HG03457 (cell line): ENCODE measurements at regions not wholly inside any gene's neighbourhood (a gene's known extent, or its start where the extent isn't known, plus 50 kb on each side); places are given as distances from the start of the nearest gene placed in this dataset.
"Not testable (repeated sequence)": the region's sequence is repeated elsewhere in the genome, so short reads cannot be mapped to it uniquely, and the experiment has no call there.

ENCODE experiments used
- ATAC-seq: cut with Tn5 transposase; IDR thresholded peaks from one replicate; pipeline ENCODE4 v1.9.1; 2021; ENCODE audit warnings: moderate number of reproducible peaks; ENCODE audit not compliant: unreplicated experiment

DNA sequence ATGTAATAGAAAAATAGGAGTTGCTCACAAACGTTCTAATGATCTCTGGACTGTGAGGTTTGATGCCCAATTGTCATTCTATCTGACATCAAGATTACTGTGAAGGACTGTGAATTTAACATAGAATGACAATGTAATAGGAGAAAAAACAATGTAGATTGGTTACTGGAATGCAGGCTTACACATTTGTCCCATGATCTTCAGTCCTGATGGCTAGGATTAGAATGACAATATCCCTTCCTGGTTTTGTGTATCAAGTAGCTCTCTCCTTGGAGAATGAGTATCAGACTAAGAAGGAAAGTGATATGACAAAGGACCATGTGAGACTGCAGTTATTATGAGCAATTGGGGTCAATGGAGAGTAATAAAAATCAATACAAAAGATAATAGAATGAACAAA, 862.2 kb upstream of the C9orf72 start:
- no peak for ATAC-seq

DNA sequence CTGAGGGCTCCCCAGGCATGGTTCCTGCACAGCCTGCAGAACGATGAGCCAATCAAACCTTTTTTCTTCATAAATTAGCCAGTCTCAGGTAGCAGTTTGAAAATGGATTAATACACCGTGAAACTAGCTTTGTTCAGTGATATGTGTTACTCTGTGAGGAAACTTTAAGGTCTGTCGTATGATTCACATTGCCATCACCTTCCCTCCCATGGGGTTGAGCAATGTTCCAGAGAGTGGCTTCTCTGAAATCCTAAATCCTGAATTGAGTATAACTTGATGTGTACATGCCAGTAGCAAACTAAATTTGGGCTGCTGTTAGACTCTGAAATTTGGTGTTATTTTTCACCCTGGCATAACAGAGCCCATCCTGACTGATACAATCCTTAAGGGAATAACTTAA, 866.4 kb upstream of the C9orf72 start:
- ATAC-seq = no peak

DNA sequence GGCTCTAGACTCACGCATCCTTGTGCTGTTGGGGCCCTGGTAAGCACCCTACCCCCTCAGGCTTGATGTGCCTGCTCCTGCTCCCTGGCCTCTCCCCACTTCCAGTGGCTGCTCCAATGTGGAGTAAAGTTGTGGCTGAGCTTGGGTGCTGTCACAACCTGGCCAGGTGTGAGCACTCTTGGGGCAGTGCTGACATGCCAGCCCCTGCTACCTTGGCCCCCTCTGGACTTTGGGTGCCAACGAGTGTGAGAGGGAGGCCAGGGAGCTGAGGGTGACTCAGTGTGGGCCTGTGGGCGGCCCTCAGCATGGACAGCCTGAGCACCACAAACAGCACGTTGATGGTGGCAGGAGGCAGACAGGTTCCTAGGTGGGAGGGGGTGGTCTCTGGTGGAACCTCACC, 870.2 kb upstream of the C9orf72 start:
- no peak for ATAC-seq

DNA sequence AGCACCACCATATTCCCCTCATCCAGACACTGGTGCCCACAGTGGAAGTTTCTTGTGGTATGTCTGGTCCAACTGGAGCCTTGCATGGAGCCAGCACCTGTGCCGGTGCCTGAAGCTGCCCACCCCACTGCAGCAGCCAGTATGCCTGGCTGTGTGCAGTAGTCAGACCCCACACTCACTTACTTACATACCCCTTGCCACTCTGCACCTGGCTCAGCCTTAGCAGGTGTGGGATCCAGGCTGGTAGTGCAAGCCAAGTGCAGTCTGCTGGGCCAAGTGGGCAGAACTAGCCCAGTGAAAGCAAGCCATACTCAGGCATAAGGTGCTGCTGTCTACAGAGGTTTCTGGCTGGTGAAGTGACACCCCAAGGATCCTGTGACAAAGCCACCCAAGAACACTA, 871.4 kb upstream of the C9orf72 start:
- ATAC-seq = no peak

DNA sequence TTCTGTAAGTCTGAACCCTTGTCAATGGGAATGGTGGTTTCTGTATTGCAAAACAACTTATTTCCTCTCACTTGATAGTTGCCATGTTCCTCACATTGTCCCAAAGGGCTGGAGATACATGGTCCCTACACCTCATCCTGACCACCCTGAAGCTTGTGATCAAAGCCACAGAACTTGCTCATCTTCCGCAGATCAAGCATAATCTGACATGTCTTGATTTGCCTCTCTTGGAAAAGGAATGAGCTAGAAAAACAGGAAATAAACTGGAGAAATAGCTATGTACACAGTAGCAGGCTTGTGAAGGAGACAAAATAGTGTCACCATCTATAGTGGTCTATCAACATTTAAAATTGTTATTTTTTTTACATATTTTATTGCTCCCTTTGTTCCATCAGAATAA, 871.9 kb upstream of the C9orf72 start:
- ATAC-seq = no peak

DNA sequence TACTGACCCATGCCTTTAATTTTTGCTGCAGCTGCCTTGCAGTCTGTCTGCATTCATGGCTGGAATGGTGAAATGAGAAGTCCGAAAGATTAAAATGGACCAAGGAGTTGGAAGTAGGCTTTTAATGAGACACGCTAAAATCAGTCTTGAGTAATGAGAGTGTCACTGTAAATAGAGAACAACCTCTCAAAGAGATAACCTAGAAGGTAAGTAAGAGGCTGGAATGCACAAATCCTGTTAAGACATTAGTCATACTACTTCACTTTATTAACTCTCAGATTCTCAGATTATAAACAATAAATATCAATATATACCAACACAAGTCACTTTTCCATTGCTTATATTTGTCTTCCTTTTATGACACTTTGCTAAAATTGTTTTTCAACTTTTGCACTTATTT, 880.6 kb upstream of the C9orf72 start:
- no peak for ATAC-seq

DNA sequence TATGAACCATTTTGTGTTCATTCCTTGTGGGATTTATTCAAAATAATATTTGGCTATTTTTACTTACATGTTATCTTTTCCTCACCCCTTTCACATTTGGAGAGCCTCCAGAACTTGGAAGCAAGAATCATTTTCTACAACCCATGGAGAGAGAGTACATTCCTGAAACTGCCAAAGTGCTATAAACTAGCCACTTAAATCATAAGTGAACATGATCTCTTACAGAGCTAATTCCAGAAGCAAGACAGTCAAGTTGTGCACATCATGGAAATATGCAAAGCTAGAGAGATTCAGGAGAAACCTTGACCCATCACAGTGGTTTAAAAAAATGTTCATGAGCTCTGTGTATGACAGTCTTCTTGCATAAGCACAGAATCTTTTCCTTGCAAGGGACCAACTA, 883.6 kb upstream of the C9orf72 start:
- ATAC-seq = no peak

DNA sequence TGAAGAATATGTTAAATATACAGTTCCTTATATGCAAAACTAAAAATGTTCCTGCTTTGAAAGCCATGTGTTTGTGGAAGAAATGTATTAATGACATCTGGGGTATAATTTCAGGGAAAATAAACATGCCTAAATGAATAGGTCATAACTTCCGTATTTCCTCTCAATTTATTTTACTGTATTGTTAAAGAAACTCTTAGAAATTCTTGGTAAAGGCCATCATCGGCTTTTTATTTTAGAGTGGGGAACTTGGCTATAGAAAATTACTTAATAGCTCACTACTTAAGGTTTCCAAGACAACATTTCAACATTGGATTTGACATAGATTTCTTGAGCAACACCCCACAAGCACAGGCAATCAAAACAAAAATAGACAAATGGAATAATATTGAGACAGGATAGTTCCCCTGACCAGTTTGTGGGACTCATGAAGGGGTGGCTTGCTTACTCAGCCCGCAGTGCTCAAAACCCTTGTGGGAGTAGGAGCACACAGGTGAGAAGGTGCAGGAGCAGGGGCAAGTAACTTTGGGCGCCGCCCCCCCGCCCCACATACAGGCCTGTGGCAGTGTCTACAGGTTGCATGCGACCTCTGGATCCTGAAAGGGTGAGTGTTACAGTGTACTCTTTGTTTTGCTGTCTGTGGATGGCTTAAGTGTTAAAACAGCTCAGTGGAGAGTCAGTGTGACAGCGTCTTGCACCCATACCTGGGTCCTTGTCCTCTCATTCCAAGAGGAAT, 891.4 kb upstream of the C9orf72 start:
- no peak for ATAC-seq

DNA sequence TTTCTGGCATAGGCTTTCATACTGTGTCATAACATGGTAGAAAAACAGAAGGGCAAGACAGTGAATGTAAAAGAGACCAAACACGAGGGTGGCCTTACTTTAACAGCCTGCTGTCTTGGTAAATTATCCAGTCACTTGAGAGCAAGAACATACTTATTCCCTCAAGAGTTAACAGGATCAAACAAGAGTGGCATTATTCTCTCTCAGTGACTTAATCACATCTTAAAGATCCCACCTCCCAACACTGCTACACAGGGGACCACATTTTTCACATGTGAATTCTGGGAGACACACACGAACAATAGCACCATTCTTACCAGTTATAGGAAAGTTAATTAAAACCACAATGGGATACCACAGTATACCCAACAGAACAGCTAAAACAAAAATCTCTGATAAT, 898.0 kb upstream of the C9orf72 start:
- no peak for ATAC-seq

DNA sequence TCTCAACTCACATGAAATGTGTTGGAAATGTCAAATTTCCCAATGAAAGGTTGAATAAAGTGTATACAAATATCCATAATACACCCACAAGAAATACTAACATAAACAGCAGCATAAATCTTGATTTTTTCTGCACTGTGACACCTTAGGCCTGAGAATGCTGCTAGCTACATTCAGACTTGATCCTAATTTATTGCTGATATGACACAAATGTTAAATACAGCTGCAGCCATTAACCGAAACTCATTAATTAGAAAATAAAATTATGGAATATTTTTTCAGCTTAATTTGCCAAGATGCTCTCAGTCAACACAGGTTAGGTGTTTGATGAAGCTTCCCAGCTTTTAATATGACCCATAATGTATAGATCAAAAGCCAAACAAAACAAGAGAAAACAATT, 914.3 kb upstream of the C9orf72 start:
- ATAC-seq = no peak

DNA sequence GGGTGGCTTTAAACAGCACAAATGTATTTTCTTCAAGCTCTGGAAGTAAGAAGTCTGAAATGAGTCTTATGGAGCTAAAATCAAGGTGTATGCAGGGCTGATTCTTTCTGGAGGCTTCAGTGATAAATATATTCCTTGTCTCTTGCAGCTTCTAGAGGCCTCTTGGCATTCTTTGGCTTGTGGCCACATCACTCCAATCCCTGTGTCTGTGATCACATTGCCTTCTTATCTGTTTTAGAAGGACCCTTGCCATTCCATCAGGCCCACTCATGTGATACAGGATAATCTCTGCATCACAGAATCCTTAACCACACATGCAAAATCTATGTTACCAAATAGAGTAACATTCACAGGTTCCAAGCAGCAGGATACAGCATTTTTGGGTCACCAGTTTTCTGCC, 917.8 kb upstream of the C9orf72 start:
- ATAC-seq = no peak

DNA sequence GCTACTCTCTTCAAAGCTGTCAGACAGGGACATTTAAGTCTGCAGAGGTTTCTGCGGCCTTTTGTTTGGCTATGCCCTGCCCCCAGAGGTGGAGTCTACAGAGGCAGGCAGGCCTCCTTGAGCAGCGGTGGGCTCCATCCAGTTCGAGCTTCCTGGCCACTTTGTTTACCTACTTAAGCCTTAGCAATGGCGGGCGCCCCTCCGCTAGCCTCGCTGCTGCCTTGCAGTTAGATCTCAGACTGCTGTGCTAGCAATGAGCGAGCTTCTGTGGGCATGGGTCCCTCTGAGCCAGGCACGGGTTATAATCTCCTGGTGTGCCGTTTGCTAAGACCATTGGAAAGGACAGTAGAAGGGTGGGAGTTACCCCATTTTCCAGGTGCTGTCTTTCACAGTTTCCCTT, 924.9 kb upstream of the C9orf72 start:
- not testable (repeated sequence) for ATAC-seq

DNA sequence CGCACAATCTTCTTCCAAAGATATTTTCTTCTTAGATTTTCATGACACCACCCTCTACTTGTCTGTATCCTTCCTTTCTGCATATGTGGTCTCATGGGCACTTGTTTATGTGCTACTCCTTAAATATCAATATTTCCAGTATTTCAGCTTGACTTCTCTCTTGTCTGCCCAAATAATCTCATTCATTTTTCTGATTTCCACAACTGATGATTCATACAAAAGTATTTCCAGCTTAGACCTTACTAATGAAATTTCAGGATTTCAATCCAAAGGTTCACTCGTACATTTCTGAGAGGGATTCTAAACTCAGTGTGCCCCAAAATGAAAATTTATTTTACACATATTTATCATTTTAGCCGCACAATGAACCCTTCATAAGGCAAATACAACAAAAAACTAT, 928.9 kb upstream of the C9orf72 start:
- ATAC-seq = no peak

DNA sequence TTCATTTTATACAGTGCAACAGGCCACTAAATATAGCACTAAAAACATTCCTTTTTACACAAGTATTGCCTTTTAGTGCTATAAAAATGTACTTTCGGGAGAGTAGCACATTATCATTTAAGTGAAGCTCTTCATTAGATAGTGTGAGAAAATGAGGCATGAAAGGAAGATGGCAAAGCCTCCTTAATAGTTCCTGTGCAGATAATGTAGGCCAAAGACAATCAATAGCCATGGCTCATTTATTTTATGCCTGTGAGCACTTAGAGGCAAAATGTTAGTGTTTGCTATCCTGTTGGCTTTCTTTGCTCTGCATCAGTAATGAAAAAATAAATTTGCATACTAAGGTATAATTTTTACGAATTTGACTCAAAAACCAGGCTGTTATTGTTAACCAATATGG, 929.5 kb upstream of the C9orf72 start:
- ATAC-seq = no peak

DNA sequence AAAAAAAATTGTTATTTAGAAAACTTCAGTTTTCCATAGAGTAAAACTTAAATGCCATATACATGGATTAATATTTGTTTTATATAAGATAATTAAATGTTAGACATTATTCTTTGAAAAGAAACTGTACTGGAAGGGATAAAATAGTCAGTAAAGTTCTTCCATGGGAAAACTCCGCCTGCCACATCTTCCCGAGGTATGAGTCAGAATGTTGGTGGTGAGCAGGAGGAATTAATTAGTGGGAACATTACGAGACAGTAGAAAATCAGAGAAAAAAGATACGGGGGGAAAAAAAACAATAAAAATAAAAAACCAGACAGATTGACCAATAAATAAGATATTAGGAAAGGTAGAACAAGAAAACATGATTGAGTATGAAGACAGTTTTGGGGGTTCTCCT, 930.3 kb upstream of the C9orf72 start:
- ATAC-seq = no peak

DNA sequence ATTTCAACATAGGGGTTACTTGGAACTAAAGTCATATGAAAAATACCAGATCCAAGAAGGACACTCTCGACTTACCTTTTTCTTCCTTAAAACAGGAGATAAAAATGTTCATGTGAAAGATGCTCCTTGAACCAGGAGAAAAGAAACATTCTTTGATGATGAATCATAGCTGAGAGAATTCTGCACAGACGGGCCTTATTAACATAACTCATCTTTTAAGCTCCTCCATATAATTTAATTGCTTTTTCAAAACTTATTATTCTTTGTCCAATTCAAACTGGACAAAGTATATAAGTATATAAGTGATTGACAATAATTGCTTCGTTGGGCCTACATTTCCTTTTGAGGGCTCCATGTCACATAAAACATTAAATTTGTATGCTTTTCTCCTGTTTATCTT, 945.2 kb upstream of the C9orf72 start:
- no peak for ATAC-seq

DNA sequence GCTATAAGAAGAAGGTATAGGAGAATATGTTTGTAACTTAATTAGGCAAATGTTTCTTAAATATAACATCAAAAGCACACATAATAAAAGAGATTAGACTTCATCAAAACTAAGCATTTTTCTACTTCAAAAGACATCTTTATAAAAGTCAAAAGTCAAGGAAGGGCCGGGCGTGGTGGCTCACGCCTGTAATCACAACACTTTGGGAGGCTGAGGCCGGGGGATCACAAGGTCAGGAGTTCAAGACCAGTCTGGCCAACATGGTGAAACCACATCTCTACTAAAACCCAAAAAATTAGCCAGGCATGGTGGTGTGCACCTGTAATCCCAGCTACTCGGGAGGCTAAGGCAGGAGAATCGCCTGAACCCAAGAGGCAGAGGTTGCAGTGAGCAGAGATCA, 951.0 kb upstream of the C9orf72 start:
- not testable (repeated sequence) for ATAC-seq

DNA sequence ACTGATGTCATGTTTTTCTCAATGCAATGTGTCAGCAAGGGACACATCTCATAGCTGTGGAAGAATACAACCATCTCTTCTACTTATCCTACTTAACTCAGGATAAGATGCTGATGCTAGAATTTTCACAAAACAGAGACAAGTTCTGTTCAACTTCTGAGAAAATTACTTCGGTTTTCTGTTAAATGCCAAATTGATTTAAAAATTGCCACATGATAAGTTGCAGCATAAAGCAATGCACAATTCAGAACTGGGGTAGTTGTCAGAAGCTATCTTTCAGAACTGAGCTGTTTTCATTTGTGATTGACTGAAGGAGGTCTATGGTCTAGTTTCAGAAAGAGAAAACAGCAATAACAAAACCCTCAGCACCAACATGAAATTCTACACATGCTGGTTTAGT, 954.8 kb upstream of the C9orf72 start:
- no peak for ATAC-seq

DNA sequence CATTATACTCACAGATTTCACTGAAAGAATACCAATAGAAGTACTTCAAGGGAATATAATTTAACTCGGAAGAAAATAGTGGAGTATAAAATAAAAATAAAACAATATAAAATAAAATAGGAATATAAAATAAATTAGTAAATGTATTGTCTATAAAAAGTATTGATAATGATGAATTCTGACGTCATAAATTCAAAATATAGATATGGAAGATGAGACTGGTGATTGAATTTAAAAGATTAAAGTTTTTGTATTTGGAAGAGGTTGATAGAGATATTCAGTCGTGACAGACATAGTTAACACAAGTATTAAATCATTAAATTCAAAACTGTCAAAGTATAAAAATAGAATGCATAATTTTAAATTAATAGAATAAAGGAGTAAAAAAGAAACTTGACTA, 964.9 kb upstream of the C9orf72 start:
- no peak for ATAC-seq

DNA sequence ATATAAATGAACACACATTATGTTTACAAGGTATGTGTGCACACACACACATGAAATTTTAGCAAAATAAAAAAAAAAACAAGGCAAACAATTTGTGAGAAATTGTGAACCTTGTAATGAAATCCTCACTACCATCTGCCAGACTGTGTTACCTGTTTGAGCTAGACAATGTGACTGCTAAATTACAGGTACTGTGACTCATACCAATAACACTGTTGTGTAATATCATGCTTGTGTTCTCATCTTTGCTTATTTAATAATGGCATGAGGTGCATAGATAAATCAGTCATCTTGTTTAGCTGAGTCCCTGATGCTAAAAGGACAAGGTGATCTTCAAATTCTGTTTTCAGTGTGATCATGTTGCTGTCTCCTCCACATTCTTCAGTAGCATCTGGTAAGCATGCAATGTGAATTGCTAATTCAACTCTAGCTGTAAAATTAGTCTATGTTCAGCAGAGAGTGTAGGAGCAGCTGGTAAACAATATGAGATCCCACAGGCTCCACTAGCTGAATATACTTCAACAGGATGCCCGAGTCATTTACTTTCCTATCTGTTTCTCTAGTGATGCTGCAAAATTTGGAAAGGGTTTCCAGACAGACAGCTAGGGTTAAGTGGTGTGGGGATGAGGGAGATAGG, 966.3 kb upstream of the C9orf72 start:
- no peak for ATAC-seq

DNA sequence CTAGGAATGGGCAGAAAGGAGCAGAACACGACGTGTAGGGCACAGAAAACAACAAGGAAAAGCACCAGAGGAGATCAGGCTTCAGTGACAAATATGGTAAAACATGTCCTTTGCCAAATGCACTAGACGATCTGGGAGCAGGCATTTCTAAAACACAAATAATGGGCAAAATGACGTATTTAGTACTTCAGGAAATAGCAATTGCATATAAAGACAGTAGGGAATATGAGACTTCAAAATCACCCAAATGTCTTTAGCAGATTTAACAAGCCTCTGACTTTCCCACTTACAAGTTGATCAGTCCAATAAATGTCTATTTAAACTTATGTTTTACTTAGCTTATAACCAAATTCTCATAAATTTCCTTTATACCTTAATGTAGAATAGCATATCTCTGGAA, 969.6 kb upstream of the C9orf72 start:
- no peak for ATAC-seq

DNA sequence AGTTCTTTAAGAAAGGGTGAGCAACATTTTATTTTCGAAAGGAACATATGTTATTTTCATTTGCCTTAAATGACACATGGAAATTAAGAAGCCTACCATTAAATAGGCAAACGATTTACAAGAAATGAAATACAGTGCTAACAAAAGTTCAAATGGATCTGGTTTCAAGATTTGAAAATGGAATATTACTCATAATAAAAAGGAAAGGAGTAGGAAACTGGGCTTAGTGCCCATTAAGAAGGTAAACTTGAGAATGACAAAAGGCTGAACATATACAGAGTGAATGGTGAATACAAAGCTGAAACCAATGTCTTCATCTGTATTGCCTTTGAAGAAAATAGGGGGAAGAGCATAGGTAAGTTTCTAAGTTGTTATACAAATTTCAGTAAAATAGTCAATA, 974.2 kb upstream of the C9orf72 start:
- no peak for ATAC-seq
